Panc1 (cell line): ENCODE measurements at regions not wholly inside any gene's neighbourhood (a gene's known extent, or its start where the extent isn't known, plus 50 kb on each side); places are given as distances from the start of the nearest gene placed in this dataset.

Source experiments
- ATAC-seq: fragments of 200-7000 bp; cut with Tn5 transposase; 2 replicates; pipeline ENCODE4 v1.9.1; 2020; ENCODE audit warnings: mild to moderate bottlenecking, moderate library complexity
- BruUV-seq: library from RNA; stranded (reverse); fragments of 400-500 nt; replicated peaks from 2 replicates; lab custom pipeline; 2021; lab: Mats Ljungman, UMichigan
- CTCF ChIA-PET: fragments of 300-600 bp; sonication (Branson Sonifier 250); formaldehyde crosslinking; loops from one replicate; lab custom pipeline; 2022; ENCODE audit warnings: antibody characterized with exemption; lab: Charles Lee
- POLR2A ChIA-PET: fragments of 300-600 bp; sonication (Branson Sonifier 250); formaldehyde crosslinking; loops from one replicate; lab custom pipeline; 2022; ENCODE audit warnings: antibody characterized with exemption; lab: Charles Lee
- DNase-seq: peaks from one replicate; pipeline ENCODE4 v3.0.0-alpha.2; 2010; ENCODE audit warnings: low read depth, low spot score
- H3K27ac ChIP-seq: 2 replicates; pipeline ENCODE4 v1.5.1; 2011; ENCODE audit warnings: mild to moderate bottlenecking, low read length, inconsistent platforms
- H3K27me3 ChIP-seq: fragments of 200-500 bp; sonication (Bioruptor generic); 2 replicates; pipeline ENCODE4 v1.6.0; 2014; ENCODE audit warnings: low read length, inconsistent platforms; ENCODE audit not compliant: control insufficient read depth, insufficient read depth
- H3K36me3 ChIP-seq: fragments of 200-500 bp; sonication (Bioruptor generic); 2 replicates; pipeline ENCODE4 v1.5.1; 2014; ENCODE audit warnings: inconsistent platforms, mild to moderate bottlenecking, low read length, moderate library complexity; ENCODE audit not compliant: control insufficient read depth, insufficient read depth
- H3K4me1 ChIP-seq: 2 replicates; pipeline ENCODE4 v1.5.1; 2011; ENCODE audit warnings: inconsistent platforms, mild to moderate bottlenecking, low read length, moderate library complexity; ENCODE audit not compliant: control insufficient read depth, insufficient read depth
- H3K4me3 ChIP-seq, 2 experiments: 2 replicates each; pipeline ENCODE4 v1.5.1; 2011 to 2012; ENCODE audit warnings: low read depth in 2 of 2, low read length in 2 of 2, mild to moderate bottlenecking in 2 of 2, inconsistent platforms in 1 of 2, moderate library complexity in 1 of 2
- H3K9me3 ChIP-seq: fragments of 200-500 bp; sonication (Bioruptor generic); 2 replicates; pipeline ENCODE4 v1.5.1; 2014; ENCODE audit warnings: low read depth, mild to moderate bottlenecking, inconsistent platforms, low read length, moderate library complexity; ENCODE audit not compliant: control insufficient read depth, insufficient read depth
- POLR2AphosphoS5 ChIP-seq: IDR thresholded peaks from 2 replicates; pipeline ENCODE4 v1.6.1; 2012; ENCODE audit warnings: mild to moderate bottlenecking, low read depth, low read length, moderate library complexity
- REST ChIP-seq, 2 experiments: IDR thresholded peaks; 2 replicates each; pipeline ENCODE4 v1.6.1; 2011 to 2012; ENCODE audit warnings: low read depth in 2 of 2, control low read depth in 1 of 2, low read length in 1 of 2, mild to moderate bottlenecking in 1 of 2, moderate library complexity in 1 of 2; ENCODE audit not compliant: insufficient read depth in 1 of 2
- SIN3A ChIP-seq: IDR thresholded peaks from 2 replicates; pipeline ENCODE4 v1.6.1; 2012; ENCODE audit warnings: low read depth, mild to moderate bottlenecking, low read length, moderate library complexity, borderline replicate concordance; ENCODE audit not compliant: insufficient read depth
- TCF7L2 ChIP-seq: IDR thresholded peaks from 2 replicates; pipeline ENCODE4 v1.6.1; 2011; ENCODE audit warnings: mild to moderate bottlenecking, low read depth, low read length, inconsistent platforms
- in situ Hi-C: cut with HindIII; loops from 2 replicates; pipeline ENCODE4 v1.10.0; 2016; ENCODE audit warnings: low sequenced_read_pairs, low pct_unique_long_range_greater_than_20kb
- intact Hi-C: fragments of 100-400 bp; cut with micrococcal nuclease; formaldehyde crosslinking; loops from one replicate; pipeline ENCODE4 v1.10.0; 2022; ENCODE audit not compliant: unreplicated experiment
- TF ChIP-seq, protein P1 (sequence below): fragments of 450-650 bp; IDR thresholded peaks from 2 replicates; pipeline ENCODE4 v1.5.1; 2017; ENCODE audit warnings: mild to moderate bottlenecking

DNA sequence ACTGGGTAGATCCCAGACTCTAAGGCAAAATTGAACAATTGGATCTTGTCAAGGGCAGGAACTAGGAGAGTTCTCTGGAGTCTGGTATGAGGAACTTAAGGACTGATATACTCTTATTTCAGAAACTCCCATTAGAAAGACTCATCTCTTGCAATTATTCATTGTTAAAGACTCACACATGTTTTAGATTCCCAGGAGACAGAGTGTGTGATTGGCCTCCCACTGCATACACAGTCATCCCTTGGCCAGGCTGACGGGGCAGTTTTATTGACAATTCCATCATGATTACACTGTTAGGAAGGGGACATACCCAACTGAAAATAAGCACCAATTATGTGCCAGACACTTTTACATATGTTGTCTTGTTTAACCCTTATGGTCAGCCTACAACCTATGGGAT lies 347.2 kb downstream of the DMAC1 start:
- H3K4me3 ChIP-seq, result no peak overlapping the region
- DNase-seq, result no peak
- no TSS peak for BruUV-seq
- no peaks in the 10 kb centered on the region for H3K4me1 ChIP-seq
- ATAC-seq, result no peak
- TF ChIP-seq, protein P1, sequence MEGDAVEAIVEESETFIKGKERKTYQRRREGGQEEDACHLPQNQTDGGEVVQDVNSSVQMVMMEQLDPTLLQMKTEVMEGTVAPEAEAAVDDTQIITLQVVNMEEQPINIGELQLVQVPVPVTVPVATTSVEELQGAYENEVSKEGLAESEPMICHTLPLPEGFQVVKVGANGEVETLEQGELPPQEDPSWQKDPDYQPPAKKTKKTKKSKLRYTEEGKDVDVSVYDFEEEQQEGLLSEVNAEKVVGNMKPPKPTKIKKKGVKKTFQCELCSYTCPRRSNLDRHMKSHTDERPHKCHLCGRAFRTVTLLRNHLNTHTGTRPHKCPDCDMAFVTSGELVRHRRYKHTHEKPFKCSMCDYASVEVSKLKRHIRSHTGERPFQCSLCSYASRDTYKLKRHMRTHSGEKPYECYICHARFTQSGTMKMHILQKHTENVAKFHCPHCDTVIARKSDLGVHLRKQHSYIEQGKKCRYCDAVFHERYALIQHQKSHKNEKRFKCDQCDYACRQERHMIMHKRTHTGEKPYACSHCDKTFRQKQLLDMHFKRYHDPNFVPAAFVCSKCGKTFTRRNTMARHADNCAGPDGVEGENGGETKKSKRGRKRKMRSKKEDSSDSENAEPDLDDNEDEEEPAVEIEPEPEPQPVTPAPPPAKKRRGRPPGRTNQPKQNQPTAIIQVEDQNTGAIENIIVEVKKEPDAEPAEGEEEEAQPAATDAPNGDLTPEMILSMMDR, result no peak
- TF ChIP-seq SIN3A (no peak), POLR2AphosphoS5 (no peak), REST (IDR thresholded peaks at IDR 0.05; ENCODE audit: insufficient read depth in 1 of 2, low read depth in 2 of 2, low read length in 1 of 2) (no peak), TCF7L2 (no peak)
- in situ Hi-C loops, result no loop called here
- intact Hi-C loops, result no loop called here
- CTCF ChIA-PET, result no interaction called here
- H3K27me3 ChIP-seq, result no peaks in the 10 kb centered on the region
- POLR2A ChIA-PET, result no interaction called here
- H3K27ac ChIP-seq, result no peak overlapping the region
- no peaks in the 10 kb centered on the region for H3K36me3 ChIP-seq
- no peaks in the 10 kb centered on the region for H3K9me3 ChIP-seq

DNA sequence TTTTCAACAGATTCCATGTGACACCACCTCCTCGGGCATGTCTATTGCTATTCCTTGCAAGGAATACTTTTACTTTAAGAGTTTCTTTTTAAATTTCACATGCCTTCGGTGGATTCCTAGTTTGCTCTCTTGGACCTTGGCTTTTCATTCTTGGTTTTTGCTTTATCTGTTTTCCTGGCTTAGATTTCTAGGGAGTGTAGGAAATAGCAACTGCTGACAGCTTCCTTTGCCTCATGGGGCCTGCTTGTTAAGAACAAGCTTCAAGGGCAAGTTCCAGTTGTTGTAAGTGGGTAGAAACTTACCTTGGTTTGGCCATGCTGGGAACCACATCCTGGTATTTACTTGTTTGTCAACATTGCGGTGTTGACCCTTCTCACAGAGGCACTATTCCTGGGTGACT lies 348.5 kb downstream of the DMAC1 start:
- in situ Hi-C loops, result no loop called here
- Histone ChIP-seq H3K4me1 (no peaks in the 10 kb centered on the region), H3K27me3 (no peaks in the 10 kb centered on the region), H3K36me3 (no peaks in the 10 kb centered on the region), H3K27ac (no peak overlapping the region), H3K9me3 (no peaks in the 10 kb centered on the region), H3K4me3 (no peak overlapping the region)
- DNase-seq (no peak), ATAC-seq (no peak)
- intact Hi-C loops, result no loop called here
- ChIA-PET POLR2A (no interaction called here), CTCF (no interaction called here)
- BruUV-seq, result no TSS peak
- TF ChIP-seq POLR2AphosphoS5 (no peak), TCF7L2 (no peak), SIN3A (no peak), REST (IDR thresholded peaks at IDR 0.05; ENCODE audit: insufficient read depth in 1 of 2, low read depth in 2 of 2, low read length in 1 of 2) (no peak)
- TF ChIP-seq, protein P1, result no peak
